Thoracic aorta (tissue), 2 donors: ENCODE measurements at regions not wholly inside any gene's neighbourhood (a gene's known extent, or its start where the extent isn't known, plus 50 kb on each side); places are given as distances from the start of the nearest gene placed in this dataset.

Experiments used
- ATAC-seq: fragments of 150-250 bp; one replicate; pipeline ENCODE4 v1.8.0; 2017; ENCODE audit warnings: low read depth; ENCODE audit not compliant: insufficient number of reproducible peaks, low FRiP score
- DNase-seq: peaks from one replicate; pipeline ENCODE4 v3.0.0-alpha.2; 2020; ENCODE audit warnings: low spot score
- H3K27ac ChIP-seq, 2 donors: fragments of 200-600 bp; sonication (generic); 1 replicate in 1 of 2; 2 replicates in 1 of 2; pipeline ENCODE4 v1.5.1; 2016; ENCODE audit warnings: mild to moderate bottlenecking in 2 of 2, moderate library complexity in 2 of 2
- H3K27me3 ChIP-seq: fragments of 200-600 bp; sonication (generic); replicated peaks from 2 replicates; pipeline ENCODE4 v1.6.0; 2016; ENCODE audit warnings: mild to moderate bottlenecking; ENCODE audit not compliant: insufficient read depth
- H3K36me3 ChIP-seq: fragments of 200-600 bp; sonication (generic); one replicate; pipeline ENCODE4 v1.5.1; 2016
- H3K4me1 ChIP-seq, 2 donors: fragments of 200-600 bp; sonication (generic); 1 replicate in 1 of 2; 2 replicates in 1 of 2; pipeline versions ENCODE4 v1.5.1 to v1.6.0; 2016; ENCODE audit warnings: low read depth in 2 of 2, mild to moderate bottlenecking in 1 of 2; ENCODE audit not compliant: control insufficient read depth in 1 of 2
- H3K4me3 ChIP-seq: fragments of 200-600 bp; sonication (generic); 2 replicates; pipeline ENCODE4 v1.5.1; 2016; ENCODE audit warnings: mild to moderate bottlenecking
- H3K9me3 ChIP-seq: fragments of 200-600 bp; sonication (generic); 2 replicates; pipeline ENCODE4 v1.5.1; 2016
- CTCF ChIP-seq: fragments of 200-600 bp; sonication (generic); IDR thresholded peaks from one replicate; pipeline ENCODE4 v1.5.1; 2019; ENCODE audit warnings: antibody characterized with exemption

- Histone ChIP-seq H3K36me3 (no peaks in the 10 kb centered on the region), H3K4me1 (no peaks in the 10 kb centered on the region), H3K27me3 (no peaks in the 10 kb centered on the region), H3K9me3 (no peaks in the 10 kb centered on the region), H3K4me3 (no peak overlapping the region), H3K27ac (no peak overlapping the region)
- no peak for TF ChIP-seq CTCF
- DNase-seq = no peak
- ATAC-seq = no peak
Observed at GRCh38 chr13:40076765-40077362, 421.4 kb downstream of the COG6 start.

GRCh38 chr13:40077396-40078027 lies 422.1 kb downstream of the COG6 start:
- Histone ChIP-seq H3K27me3 (no peaks in the 10 kb centered on the region), H3K36me3 (no peaks in the 10 kb centered on the region), H3K9me3 (no peaks in the 10 kb centered on the region), H3K27ac (no peak overlapping the region), H3K4me1 (no peaks in the 10 kb centered on the region), H3K4me3 (no peak overlapping the region)
- no peak for TF ChIP-seq CTCF
- ATAC-seq = no peak
- no peak for DNase-seq

GRCh38 chr13:40079721-40080120 lies 424.3 kb downstream of the COG6 start:
- TF ChIP-seq CTCF = no peak
- H3K27me3 ChIP-seq = no peaks in the 10 kb centered on the region
- no peak for DNase-seq
- no peak for ATAC-seq
- no peaks in the 10 kb centered on the region for H3K36me3 ChIP-seq
- no peak overlapping the region for H3K27ac ChIP-seq
- no peaks in the 10 kb centered on the region for H3K4me1 ChIP-seq
- H3K9me3 ChIP-seq = no peaks in the 10 kb centered on the region
- H3K4me3 ChIP-seq = no peak overlapping the region

- H3K36me3 ChIP-seq = no peaks in the 10 kb centered on the region
- TF ChIP-seq CTCF = no peak
- no peak for DNase-seq
- no peaks in the 10 kb centered on the region for H3K27me3 ChIP-seq
- H3K4me3 ChIP-seq = no peak overlapping the region
- no peaks in the 10 kb centered on the region for H3K9me3 ChIP-seq
- ATAC-seq = no peak
- no peak overlapping the region for H3K27ac ChIP-seq
- no peaks in the 10 kb centered on the region for H3K4me1 ChIP-seq
Observed at GRCh38 chr13:40080676-40081075, 425.2 kb downstream of the COG6 start.

- no peaks in the 10 kb centered on the region for H3K4me1 ChIP-seq
- no peak overlapping the region for H3K4me3 ChIP-seq
- no peak for ATAC-seq
- no peak overlapping the region for H3K27ac ChIP-seq
- DNase-seq = no peak
- H3K36me3 ChIP-seq = no peaks in the 10 kb centered on the region
- H3K9me3 ChIP-seq = no peaks in the 10 kb centered on the region
- TF ChIP-seq CTCF = no peak
- no peaks in the 10 kb centered on the region for H3K27me3 ChIP-seq
Observed at GRCh38 chr13:40082639-40083038, 427.2 kb downstream of the COG6 start.
